ENCODE measurements at regions not wholly inside any gene's neighbourhood (a gene's known extent, or its start where the extent isn't known, plus 50 kb on each side); places are given as distances from the start of the nearest gene placed in this dataset.

DNA sequence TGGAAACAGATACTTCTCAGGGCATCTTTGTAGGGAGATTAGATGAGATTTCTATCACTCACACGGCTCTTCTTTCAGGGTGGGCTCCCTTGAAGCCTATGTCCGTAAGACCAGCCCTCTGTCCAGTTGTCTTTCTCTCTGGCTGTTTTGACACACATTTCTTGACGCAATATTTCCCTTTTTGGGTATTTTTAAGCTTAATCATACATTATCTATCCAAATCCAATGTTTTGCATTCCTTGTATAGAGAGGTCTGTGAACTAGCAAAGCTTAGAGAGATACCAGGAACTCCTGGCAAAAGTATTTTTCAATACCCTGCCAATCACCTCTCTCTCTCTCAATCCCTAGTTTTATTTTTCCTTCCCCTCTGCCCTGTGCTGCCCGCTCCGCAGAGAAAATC, 79.3 kb downstream of the EOMES start:
- TF ChIP-seq, protein P1, sequence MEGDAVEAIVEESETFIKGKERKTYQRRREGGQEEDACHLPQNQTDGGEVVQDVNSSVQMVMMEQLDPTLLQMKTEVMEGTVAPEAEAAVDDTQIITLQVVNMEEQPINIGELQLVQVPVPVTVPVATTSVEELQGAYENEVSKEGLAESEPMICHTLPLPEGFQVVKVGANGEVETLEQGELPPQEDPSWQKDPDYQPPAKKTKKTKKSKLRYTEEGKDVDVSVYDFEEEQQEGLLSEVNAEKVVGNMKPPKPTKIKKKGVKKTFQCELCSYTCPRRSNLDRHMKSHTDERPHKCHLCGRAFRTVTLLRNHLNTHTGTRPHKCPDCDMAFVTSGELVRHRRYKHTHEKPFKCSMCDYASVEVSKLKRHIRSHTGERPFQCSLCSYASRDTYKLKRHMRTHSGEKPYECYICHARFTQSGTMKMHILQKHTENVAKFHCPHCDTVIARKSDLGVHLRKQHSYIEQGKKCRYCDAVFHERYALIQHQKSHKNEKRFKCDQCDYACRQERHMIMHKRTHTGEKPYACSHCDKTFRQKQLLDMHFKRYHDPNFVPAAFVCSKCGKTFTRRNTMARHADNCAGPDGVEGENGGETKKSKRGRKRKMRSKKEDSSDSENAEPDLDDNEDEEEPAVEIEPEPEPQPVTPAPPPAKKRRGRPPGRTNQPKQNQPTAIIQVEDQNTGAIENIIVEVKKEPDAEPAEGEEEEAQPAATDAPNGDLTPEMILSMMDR (IDR thresholded peaks at IDR 0.05) = no peak
- peaks cover 3% of the 10 kb centered on the region for H3K27me3 Mint-ChIP-seq (ENCODE audit: low read depth, poor library complexity)
- H3K4me1 Mint-ChIP-seq = no peaks in the 10 kb centered on the region

DNA sequence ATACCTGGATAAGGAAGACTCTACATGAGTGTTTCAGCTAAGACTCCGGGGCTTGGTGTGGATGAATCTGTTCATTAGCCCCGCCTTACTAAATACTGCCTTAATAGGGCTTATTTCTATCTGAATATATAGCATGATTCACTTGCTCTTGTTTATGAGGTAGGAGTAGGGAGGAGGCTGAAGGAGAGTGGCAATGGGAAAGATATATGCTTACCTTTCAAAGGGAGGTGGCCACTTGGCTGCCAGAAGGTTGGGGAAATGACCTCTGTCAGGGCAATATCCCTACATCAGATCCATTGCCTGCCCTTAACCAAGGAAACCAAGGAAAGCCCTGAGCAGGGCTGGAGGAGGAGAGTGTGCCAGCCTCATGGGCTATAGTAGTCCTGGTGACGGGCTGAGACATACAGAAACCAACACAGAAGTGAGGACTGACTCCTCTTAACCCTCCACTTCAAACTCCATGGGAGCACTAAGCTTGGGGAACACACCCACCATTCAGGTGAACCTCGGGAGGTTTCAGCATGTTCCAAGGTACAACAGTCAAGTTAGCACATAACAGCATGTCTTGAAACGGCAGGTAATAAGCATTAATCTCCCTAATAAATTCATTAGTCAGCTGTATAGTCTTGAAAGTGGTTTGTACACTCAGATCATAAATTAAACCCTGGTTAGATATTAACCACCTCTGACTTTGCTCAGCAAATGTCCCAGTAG, 80.1 kb downstream of the EOMES start:
- Mint-ChIP-seq H3K4me3 (no peak overlapping the region), H3K27me3 (ENCODE audit: low read depth, poor library complexity) (peaks cover 3% of the 10 kb centered on the region), H3K27ac (no peak overlapping the region), H3K4me1 (no peaks in the 10 kb centered on the region), H3K36me3 (ENCODE audit: low read depth) (no peaks in the 10 kb centered on the region), H3K9me3 (no peaks in the 10 kb centered on the region)
- TF ChIP-seq, protein P1 (IDR thresholded peaks at IDR 0.05) = no peak
- no peak for DNase-seq

More for the DNA sequence above, 79.3 kb downstream of the EOMES start:
- Mint-ChIP-seq H3K4me3 (no peak overlapping the region), H3K27ac (no peak overlapping the region), H3K9me3 (no peaks in the 10 kb centered on the region), H3K36me3 (ENCODE audit: low read depth) (no peaks in the 10 kb centered on the region)
- no peak for DNase-seq

DNA sequence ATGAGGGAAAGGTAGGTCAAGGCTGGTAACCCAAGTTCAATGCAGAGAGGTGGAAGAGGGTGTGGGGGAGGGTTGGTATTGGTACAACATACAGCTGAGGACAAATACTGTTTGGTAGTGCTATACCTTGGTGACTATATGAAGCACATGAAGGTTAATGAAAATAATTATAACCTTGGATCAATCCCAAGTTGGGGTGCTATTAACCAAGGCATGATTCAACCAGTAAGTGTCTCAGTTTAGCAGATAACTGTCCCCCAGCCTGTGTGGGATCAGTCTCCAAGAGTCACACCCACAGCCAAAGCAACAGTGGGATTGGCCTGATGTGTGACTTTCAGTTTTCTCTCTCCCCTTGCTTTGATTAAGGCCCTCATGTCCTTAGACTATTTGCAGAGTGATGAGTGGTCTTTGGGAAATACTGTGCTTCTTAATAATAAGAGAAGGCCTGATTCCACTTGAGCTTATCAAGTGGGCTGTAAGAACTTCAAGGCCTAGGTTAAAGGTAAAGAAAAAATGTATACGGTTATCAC, 80.8 kb downstream of the EOMES start:
- Mint-ChIP-seq H3K36me3 (ENCODE audit: low read depth) (no peaks in the 10 kb centered on the region), H3K27ac (no peak overlapping the region), H3K9me3 (no peaks in the 10 kb centered on the region), H3K27me3 (ENCODE audit: low read depth, poor library complexity) (peaks cover 5% of the 10 kb centered on the region), H3K4me3 (no peak overlapping the region), H3K4me1 (no peaks in the 10 kb centered on the region)
- TF ChIP-seq, protein P1 (IDR thresholded peaks at IDR 0.05) = no peak
- DNase-seq = no peak

DNA sequence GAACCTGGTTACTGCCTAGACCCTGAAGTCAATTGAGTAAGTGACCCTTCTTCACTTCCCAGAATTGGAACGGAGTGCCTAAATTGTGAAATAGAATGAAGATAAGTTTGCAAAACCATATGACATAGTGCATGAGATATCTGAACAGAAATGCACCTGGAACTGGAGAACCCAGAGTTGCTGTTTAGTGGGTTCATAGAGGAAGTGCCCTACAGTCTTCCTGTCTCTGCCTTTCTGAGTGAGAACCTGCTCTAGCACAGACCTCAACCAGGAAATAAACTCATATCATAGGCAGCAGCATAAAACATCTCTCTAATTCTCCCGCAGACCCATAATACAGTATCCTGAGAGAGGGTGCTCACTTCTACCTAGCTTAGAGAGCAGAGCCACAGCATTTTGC, 82.9 kb downstream of the EOMES start:
- Mint-ChIP-seq H3K4me3 (no peak overlapping the region), H3K27ac (no peak overlapping the region), H3K36me3 (ENCODE audit: low read depth) (no peaks in the 10 kb centered on the region), H3K9me3 (no peaks in the 10 kb centered on the region), H3K27me3 (ENCODE audit: low read depth, poor library complexity) (peaks cover 6% of the 10 kb centered on the region), H3K4me1 (no peaks in the 10 kb centered on the region)
- TF ChIP-seq, protein P1 (IDR thresholded peaks at IDR 0.05) = no peak
- no peak for DNase-seq

DNA sequence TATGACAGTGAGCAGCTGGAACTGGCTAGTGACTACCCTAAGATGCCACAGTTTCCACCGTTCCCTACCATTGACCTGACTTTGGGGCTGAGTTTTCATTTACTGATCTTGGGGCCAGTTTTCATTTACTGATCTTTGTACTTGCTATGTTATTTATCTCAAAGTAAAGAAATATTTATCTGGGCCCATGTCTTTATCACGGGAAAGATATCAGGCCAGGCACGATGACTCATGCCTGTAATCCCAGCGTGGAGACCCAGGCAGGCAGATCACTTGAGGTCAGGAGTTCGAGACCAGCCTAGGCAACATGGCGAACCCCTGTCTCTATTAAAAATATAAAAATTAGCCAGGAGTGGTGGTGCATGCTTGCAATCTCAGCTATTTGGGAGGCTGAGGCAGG, 83.5 kb downstream of the EOMES start:
- TF ChIP-seq, protein P1 (IDR thresholded peaks at IDR 0.05) = no peak
- no peak overlapping the region for H3K4me3 Mint-ChIP-seq
- no peak for DNase-seq
- H3K9me3 Mint-ChIP-seq = no peaks in the 10 kb centered on the region
- no peaks in the 10 kb centered on the region for H3K4me1 Mint-ChIP-seq
- peaks cover 2% of the 10 kb centered on the region for H3K27me3 Mint-ChIP-seq (ENCODE audit: low read depth, poor library complexity)
- no peaks in the 10 kb centered on the region for H3K36me3 Mint-ChIP-seq (ENCODE audit: low read depth)
- H3K27ac Mint-ChIP-seq = no peak overlapping the region

All from nephron progenitor cell (in vitro differentiated cells).